Stimulated activated CD4-positive, alpha-beta T cell treated with anti-CD3 and anti-CD28 coated beads, Interleukin-1b, Interleukin-23, amount 100 ng/mL, for 1 hour (primary cell): ENCODE measurements at regions not wholly inside any gene's neighbourhood (a gene's known extent, or its start where the extent isn't known, plus 50 kb on each side); places are given as distances from the start of the nearest gene placed in this dataset.

Experiments
- DNase-seq, 2 donors: peaks; one replicate each; pipeline ENCODE4 v3.0.0-alpha.2; 2020; ENCODE audit warnings: low read depth in 2 of 2

DNA sequence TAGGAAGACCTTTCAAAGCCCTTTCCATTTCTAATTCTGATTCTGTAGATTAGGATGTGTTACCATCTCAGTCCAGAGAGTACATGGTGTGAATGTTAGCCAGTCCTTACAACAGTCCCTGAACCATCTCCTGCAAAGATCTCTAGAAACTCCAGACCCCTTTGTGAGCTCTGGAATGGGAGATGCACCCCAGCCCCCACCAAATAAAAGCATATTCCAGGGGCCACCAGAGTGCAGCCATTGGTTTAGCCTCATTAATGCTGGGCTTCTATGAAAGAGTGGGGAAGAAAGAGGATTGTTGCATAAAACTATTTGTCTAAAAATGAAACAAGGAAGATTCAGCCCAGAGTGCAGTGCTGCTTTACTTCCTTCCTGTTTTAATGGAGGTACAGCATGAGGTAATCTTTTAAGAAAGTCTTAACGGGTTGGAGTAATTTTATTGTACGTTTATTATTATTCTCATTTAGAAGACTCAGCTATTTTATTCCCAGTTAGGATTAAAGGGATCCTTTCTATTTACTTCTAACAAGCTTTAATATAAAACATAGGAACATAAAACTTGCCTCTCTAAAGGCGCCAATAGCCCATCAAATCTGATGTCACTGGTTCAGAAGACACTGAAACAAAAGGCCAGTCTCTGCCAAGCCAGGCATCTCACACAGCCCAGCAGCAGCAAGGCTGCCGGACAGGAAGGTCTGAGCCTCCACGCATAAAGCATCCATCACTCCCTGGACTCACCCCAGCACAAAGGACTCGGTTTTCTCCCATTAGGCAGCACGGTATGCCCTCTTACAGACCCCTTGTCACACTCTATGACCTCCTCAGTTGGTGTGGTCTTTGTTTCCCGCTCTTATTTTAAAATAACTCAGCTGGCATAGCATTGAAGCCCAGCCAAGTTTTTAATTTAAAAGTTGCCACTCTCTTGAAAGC is 203.9 kb upstream of the BLID start:
- no peak for DNase-seq

DNA sequence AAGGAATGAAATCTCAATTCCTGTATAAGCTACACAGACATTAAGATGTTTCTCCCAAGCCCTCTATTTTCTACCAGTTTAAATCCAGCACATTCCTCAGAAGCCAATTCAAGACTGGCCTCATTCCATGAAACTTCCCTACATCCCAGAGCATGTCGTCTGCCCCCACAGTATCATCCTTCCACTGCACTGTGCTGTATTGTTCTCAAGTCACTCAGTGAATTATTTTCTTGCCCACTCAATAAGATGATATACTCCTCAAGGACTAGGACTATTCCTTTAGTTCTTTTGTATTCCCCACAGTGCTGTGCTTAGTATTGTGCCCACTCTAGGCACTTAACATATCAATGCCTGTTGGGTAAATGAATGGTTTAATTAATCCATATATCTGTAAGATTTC is 203.1 kb upstream of the BLID start:
- no peak for DNase-seq

DNA sequence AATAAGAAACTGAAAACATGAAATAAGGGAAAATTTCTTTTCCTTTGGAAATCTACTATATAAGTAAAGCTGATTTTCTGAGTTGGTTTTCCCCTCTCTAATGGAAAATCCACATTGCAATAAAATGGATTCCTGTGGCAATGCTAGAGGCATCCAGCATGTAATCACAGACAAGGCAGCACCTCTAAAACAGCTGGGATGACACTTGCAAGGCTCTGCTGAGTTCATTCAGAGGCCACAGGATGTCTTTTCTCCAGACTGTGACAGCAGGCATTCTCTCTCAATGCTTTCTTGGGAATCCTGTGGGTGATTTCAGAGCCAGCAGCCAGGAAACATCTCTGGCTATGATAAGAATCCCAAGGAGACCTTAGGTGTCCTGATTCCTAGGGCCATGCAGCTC is 201.3 kb upstream of the BLID start:
- no peak for DNase-seq

DNA sequence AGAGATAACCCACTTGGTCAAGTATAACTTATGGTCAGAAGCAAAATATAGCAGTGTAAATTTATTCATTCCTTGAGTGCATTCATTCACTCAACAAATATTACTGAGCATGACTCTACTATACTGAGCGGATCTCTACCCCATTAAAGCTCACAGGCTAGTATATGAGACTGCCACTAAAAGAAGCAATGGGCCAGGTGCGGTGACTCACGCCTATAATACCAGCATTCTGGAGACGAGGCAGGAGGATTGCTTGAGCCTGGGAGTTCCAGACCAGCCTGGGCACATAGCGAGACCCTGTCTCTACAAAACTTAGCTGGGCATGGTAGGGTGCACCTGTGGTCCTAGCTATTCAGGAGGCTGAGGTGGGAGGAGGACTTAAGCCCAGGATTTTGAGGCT is 197.6 kb upstream of the BLID start:
- no peak for DNase-seq

DNA sequence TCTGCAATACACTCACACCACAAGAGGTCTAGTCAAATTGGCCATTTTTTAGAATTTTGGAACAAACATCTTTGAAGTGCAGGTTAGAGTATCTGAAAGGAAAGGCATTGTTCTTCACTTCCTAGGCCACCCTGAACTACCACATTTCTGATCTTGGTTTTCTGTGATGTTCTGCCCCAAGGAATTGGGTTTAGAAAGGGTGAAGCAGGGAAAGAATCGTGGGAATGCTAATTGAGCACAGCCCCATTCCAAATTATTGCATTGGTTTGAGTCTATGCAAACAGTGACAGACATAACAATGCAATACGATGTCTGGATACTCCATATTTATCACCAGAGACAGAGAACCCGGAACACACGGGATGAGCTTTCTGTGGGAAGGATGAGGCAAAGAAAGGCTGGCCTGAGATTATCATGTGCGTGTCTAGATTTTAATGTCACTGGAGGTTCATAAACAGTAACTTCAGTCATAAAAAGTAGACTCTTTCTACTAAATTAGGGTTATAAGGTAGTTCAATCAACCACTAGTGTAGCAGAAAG is 195.3 kb upstream of the BLID start:
- no peak for DNase-seq

DNA sequence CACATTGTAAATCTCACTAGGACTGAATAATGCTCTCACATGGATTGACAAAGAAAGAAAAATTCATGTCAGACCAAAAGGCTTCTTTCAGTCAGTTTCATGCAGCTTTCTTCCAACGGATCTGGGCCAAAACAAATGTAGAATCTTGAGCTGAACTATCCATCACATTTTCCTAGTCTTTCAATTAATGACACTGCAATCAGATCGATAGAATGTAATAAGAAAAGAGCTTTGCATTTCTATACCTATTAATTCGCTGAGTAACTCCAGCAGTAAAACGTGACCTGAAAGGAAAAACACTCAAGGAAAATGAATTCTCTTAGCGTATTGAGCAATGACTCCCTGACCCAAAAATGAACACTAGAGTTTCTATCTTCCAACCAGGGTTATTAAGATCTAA is 194.8 kb upstream of the BLID start:
- no peak for DNase-seq

DNA sequence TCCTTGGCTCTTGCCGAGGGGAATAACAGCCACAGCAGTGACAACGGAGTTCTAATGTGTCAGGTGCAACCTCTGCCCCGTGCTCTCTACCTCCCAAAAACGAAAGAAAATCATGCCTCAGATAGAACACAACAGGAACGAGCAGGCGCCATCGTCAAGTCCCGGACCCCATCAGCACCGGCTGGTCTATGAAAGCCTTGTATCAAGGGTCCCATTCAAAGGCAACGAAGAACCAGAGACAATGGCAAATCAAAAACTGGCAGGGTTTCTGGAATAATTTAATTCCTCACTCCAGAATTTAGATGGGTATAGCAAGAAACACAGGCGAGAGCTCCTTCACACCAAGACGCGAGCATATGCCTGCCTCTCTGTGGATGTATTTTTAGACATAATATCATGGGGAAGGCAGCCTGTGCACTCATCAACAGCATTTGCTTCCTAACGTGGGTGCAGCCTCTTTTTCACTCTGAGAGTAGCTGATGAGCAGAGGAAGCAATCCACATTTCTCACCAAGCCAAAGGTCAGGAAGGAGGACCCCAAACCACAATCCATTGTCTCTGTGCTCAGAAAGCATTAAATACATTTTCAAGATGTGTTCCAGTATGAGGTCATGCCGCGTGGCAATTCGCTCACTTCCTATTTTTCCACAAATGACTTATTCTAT is 193.4 kb upstream of the BLID start:
- no peak for DNase-seq

DNA sequence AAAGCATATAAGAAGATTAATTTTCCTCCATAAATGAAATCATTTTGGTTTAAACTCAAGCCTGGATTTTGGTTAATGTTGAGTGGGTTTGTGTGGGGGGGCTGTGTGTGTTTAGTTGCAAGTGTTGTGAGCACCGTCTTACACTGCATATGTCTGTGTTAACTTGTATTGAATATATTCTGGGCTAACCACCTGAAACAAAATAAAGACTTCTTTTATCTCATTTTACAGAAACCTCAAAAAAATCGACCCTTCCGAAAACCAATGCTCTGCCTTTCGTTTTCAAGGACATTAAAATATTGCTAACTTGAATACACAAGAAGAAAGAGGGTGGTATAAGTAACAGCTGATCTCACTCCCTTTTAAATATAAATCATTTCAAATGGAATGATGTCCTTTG is 192.2 kb upstream of the BLID start:
- no peak for DNase-seq

DNA sequence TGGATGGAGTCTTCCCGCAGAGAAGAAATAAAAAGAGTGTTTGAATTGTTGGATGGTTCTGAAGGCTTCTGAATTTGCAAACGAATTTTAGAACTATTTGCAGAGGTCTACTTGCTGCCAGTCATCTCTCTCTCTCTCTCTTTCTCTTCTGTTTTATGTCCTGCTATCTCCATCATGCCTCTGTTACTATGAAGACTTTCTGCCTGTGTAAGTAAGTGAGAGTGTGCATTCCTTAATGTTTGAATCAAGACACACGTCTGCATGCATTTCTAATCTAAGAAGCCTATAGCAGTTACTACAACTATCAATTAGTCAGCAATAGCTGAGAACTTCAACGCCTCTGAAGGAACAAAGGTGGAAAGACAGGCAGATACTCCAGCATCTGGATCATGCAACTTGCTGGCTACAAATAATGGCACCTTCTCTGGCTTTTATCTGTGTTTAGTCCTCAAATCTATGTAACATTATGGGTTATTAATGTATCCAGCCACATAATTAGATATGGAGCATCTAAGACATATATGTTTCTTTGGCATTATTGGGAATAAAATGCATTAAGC is 191.5 kb upstream of the BLID start:
- DNase-seq: no peak

DNA sequence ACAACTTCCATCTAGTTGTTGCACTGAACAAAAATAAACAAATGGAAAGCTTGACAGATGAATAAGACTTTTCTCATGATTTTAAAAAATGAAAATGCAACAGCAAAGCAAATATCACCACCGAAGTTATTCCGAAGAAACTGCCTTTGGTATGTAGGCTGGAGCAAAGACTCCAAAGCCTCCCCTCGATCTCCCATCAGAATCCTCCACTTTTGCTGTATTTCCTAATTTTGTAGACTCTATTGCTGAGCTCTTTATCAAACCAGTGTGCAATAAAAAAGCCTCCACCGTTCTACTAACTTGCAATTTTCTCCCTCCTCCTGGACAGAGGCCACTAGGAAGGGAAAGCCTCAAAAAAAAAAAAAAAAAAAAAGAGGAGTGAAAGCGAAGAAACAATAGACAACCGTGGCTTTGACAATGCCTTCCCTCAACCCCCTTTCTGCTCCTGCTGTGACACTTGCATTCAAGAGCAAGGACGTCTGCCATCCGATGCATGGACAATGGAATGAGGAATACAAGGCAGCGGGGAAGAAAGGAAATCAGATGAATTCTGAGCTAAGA is 190.9 kb upstream of the BLID start:
- no peak for DNase-seq

DNA sequence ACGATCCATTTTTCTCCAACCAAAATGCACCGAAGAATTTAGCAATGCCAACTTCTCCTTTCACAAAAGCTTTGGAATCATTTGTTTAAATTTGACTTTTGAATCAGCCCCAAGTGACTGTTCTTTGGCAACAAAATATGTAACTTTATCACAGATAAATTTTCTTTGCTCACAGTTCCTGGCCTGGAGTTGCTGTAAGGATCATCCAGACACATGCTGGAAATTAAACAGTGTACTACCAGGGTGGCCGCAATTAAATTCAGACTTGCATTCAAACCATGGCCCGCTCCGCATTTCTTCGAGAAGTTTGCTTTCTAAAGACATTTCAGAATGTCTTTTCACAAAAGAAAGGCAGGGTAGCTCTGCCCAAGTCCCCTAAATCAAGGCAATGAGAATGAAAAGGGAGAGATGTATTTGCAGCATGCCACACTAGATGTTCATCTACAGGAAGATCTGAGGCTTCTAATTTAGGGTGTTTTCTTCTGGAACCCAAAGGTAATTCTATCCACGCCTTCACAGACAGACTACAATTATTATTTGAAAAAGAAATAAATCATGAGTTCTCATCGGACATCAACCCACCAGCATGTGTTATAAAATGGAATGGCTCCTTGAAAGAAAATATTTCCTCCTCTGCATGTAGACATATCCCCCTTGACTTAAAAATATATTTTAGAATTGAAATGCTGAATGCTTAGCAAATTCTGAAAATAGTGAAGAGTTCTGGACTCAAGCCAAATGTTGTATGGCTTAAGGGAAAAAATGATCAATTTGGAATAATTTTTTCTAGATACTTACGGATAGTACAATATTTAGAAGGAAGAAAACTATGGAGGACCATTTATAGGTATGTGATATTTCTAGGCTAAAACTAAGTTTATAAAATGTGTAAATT is 189.7 kb upstream of the BLID start:
- no peak for DNase-seq

DNA sequence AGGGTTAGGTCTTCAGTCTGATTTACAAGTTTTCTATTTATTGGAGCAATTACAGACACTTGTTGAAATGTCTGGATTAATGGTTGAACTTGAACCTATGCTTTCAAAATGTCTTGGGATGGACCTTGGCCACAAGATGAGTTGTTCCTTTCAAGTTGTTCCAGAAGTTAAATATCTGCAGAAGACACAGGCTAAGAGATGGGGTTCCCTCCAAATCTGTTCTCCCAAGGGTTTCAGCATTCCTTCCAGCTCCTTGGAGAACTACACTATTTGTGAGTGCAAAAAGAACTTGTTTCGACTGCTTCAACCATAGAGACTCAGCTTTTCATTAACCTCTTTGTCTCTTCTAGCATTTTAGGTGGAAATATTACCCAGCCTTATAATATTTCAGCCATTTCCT is 189.0 kb upstream of the BLID start:
- no peak for DNase-seq

DNA sequence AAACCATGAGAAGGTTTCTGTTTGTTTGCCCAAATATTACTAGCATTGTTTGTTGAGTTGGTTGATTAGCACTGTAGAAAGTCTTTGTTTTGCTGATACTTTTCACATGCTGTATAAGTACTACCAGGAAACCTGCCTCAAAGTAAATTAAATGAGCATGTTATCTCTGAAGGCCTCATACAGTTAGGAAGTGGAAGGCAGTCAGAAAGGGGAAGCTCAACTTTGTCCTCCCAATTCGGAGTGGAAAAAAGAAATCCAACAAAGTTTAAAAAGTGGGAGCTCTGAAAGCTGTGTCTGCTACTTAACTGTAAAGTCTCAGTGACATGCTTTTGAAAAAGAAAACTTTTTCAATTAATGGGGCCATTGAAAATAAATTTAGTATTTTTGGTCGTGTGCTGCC is 188.3 kb upstream of the BLID start:
- DNase-seq: no peak

DNA sequence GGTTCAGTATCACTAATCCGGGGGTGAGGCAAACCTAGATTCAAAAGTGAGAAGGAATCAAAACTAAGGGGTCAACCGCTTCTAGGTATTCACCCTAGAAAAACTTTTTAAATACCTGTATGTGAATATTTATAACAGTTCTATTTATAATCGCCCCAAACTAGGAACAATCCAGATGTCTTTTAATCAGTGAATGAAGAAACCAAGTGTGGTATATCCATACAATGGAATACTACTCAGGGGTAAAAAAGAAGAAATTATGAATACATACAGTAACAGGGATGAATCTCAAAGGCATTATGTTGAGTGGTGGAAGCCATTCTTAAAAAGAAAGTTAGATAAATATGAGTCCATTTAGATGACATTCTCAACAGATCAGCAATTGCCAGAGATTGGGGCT is 178.0 kb upstream of the BLID start:
- DNase-seq: no peak

DNA sequence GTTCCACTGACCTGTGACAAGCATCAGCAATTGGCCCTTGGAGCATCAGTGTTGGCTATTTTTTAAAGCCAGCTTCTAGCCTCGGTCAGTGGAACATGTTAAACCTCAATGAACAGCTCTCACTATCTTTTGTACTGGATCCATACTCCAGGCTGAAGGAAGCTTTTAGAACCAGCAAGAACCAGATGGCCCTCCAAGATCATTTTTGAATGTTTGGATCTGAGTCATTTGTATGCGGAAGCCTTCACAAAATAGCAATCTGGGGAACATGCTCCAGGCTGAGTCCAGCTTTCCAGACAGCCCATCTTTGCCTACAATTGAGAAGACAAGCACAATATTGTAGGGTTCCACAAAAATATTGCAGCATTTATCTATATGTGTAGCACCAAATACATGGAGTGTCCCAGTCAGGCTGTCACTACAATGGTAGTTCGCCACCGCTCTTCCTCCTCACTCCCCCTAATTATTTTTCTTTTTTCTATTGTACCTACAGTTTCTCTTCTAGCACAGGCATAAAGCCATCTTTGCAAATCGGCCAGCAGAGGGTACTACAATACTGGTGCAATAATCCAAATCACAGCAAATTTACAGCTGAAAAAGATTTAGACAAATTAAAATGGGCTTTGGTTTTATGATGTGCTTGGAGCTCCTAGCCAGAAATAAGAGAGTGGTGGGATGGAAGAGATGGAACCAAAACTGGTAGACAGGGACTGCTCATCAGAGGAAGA is 177.4 kb upstream of the BLID start:
- DNase-seq: no peak

DNA sequence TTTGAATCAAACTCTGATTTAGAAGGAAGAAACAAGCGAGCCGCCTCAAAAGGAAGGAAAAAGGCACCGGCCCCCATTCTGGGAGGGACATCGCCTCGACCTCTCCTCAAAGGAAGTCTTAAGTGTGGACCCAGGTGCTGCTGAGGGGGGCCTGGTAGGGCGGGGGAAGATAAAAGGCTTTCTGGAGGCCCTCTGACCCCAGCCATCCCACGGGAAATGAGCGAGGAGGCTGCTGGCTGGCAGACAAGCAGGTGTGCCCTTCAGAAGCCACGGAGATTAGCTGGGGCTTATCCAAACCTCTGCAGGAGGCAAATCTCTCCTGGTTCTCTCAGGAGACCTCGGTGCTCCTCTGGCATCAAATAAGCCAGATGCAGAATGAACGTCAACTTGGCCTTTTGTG is 171.4 kb upstream of the BLID start:
- DNase-seq: no peak

DNA sequence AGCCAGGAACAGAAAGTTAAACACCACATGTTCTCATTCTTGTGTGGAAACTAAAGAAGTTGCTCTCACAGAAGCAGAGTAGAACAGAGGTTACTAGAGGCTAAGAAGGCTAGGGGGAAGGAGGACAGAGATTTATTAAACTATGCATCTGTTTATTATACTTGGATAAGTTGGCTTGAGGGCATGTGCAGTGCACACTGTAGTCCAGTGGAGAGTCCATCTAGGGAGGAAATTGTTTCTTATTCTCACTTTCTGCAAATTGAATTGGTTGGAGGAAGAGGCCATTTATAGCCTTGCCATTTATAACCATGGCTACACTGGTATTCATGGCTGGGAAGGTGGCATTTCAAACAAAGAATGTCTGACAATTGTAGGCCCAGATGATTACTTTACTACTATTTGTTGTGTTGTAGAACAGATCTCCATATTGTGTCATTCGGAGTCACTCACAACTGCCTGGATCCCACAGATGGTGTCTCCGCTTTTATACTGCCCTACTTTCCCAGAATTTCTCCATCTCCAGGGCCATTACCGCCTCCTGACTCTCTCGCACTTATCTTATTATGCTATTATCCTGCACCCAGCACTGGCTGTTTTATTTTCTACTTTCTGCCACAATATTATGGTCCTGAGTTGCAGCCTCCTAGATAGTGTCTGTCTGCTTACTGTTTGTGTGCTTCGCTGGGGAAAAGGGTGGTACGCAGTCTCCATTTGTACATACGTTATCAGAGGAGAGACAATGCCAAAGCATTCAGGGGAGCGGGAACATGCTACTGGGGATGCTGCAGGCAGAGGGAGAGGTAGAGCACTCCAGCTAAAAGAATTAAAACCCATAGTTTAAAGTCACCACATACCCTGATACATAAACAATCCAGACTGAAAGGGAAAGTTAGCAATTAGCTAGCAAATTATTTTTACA is 169.3 kb upstream of the BLID start:
- no peak for DNase-seq

DNA sequence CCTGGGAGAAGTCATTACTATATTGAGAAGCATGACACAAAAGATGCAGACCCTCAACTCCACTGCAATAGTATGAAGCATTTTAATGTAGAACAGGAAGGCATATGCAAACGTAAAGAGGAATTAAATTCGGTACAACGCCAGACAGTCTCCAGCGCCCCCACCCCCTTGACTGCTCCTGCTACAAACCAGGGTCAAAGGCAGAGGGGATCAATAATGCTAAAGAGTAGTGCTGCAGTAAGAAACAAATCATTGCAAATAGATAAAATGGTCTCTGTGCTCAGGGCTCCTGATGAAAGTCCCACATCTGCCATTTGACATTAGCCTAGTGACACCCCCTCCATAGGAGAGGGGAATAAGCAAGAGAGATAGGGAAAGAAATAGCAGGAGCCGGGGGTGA is 164.9 kb upstream of the BLID start:
- DNase-seq: no peak

DNA sequence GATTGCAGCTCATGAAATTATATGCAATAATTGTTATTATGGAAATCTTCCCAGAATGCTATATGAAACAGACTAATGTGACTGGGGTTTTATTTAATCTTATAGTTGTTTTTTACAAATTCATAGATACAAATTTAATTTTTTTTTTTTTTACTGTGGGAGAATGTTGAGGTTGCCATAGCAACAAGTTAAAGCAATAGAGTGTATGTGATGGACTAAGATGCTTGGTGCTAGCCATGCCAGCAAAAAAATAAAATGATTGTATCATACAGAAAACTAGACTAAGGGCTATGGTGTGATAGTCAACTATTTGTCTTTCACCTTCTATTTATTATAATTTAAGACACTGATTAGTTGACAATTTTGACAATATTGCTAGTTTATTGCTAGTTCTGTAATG is 163.2 kb upstream of the BLID start:
- no peak for DNase-seq

DNA sequence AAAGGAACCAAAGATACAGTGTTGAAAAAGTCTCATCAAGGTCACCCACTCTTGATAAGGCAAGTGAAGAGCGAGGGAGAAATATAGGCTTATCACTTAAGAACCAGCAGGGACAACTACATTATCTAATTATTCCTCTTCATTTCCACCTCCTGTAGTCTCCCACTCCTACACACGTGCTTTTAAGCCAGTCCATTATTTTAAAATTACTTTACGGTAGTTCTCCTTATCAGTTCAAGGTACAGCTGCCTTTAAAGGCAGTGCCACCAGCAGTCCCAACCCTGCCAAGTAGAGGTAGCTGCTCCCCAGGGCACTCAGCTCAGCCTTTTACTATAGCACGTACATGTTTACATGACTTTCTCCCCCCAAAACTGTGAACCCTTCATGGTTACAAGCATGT is 161.5 kb upstream of the BLID start:
- no peak for DNase-seq
